Spleen (tissue), 11 donors: ENCODE measurements at regions not wholly inside any gene's neighbourhood (a gene's known extent, or its start where the extent isn't known, plus 50 kb on each side); places are given as distances from the start of the nearest gene placed in this dataset.

Experiments used
- DNase-seq: peaks from one replicate; pipeline ENCODE4 v3.0.0-alpha.2; 2020
- H3K27ac ChIP-seq, 8 donors: fragments of 200-600 bp; sonication (generic) in 7 of 8; 1 replicate in 4 of 8; 2 replicates in 4 of 8; pipeline versions ENCODE4 v1.5.0 to v1.8.0; 2016 to 2021; ENCODE audit warnings: inconsistent platforms in 4 of 8, mild to moderate bottlenecking in 4 of 8, moderate library complexity in 1 of 8
- H3K27me3 ChIP-seq, 7 donors: fragments of 200-600 bp; sonication (generic) in 6 of 7; replicated peaks in 1 of 7; 1 replicate in 4 of 7; 2 replicates in 3 of 7; pipeline versions ENCODE4 v1.5.0 to v1.8.0; 2016 to 2021; ENCODE audit warnings: inconsistent platforms in 3 of 7, mild to moderate bottlenecking in 1 of 7
- H3K36me3 ChIP-seq, 6 donors: fragments of 200-600 bp; sonication (generic) in 5 of 6; 1 replicate in 4 of 6; 2 replicates in 2 of 6; pipeline versions ENCODE4 v1.5.0 to v1.8.0; 2016 to 2021; ENCODE audit warnings: inconsistent platforms in 2 of 6
- H3K4me1 ChIP-seq, 6 donors: fragments of 200-600 bp; sonication (generic) in 5 of 6; 1 replicate in 3 of 6; 2 replicates in 3 of 6; pipeline versions ENCODE4 v1.5.0 to v1.8.0; 2016 to 2021; ENCODE audit warnings: inconsistent platforms in 3 of 6
- H3K4me3 ChIP-seq, 8 donors: fragments of 200-600 bp; sonication (generic) in 7 of 8; 1 replicate in 4 of 8; 2 replicates in 4 of 8; pipeline versions ENCODE4 v1.5.0 to v1.8.0; 2016 to 2021; ENCODE audit warnings: inconsistent platforms in 4 of 8, mild to moderate bottlenecking in 4 of 8, moderate library complexity in 2 of 8
- H3K9me3 ChIP-seq, 8 donors: fragments of 200-600 bp; sonication (generic) in 7 of 8; 1 replicate in 4 of 8; 2 replicates in 4 of 8; pipeline versions ENCODE4 v1.5.0 to v1.8.0; 2016 to 2021; ENCODE audit warnings: inconsistent platforms in 4 of 8
- POLR2A ChIP-seq, 3 donors: fragments of 450-650 bp; IDR thresholded peaks; one replicate each; pipeline ENCODE4 v1.5.1; 2017; ENCODE audit warnings: antibody characterized with exemption in 3 of 3, mild to moderate bottlenecking in 1 of 3
- POLR2AphosphoS5 ChIP-seq, 3 donors: sonication (generic); formaldehyde crosslinking; IDR thresholded peaks; one replicate each; pipeline ENCODE4 v1.5.1; 2017; ENCODE audit warnings: antibody characterized with exemption in 3 of 3
- WGBS, 5 donors: extraction: QIAGEN DNeasy Blood & Tissue Kit in 3 of 5; methylation state at CpG; one replicate each; pipeline versions ENCODE4 v1.1.5 to v1.1.7; 2013 to 2018; 5-methylcytosine and 5-hydroxymethylcytosine counted together
- intact Hi-C: fragments of 100-400 bp; cut with DNase I; formaldehyde crosslinking; loops from one replicate; pipeline ENCODE4 v1.15.0; 2023; ENCODE audit warnings: low total_unique reads
- TF ChIP-seq, protein P1 (sequence below), 11 experiments: fragments of 200-600 bp in 7 of 11; fragments of 450-650 bp in 4 of 11; sonication (generic) in 4 of 11; IDR thresholded peaks in 8 of 11; conservative IDR thresholded peaks in 3 of 11; 1 replicate in 7 of 11; 2 replicates in 4 of 11; pipeline versions ENCODE4 v1.4.0 to v1.8.0; 2016 to 2021; ENCODE audit warnings: antibody characterized with exemption in 11 of 11, inconsistent platforms in 4 of 11, mild to moderate bottlenecking in 1 of 11
- donor health status: healthy with polysubstance abuse.
- donor health status: DM: no; HTN: no; CAD: no; lungs with moderate emphysema.
- donor health status: DM: no; HTN: no; CAD: no.
- donor health status: Bipolar disorder and iron deficiency.
- donor health status: healthy.
- donor health status: DM: no; HTN: no; CAD: no.
- donor health status: DM: yes; HTN: yes; CAD: no.

DNA sequence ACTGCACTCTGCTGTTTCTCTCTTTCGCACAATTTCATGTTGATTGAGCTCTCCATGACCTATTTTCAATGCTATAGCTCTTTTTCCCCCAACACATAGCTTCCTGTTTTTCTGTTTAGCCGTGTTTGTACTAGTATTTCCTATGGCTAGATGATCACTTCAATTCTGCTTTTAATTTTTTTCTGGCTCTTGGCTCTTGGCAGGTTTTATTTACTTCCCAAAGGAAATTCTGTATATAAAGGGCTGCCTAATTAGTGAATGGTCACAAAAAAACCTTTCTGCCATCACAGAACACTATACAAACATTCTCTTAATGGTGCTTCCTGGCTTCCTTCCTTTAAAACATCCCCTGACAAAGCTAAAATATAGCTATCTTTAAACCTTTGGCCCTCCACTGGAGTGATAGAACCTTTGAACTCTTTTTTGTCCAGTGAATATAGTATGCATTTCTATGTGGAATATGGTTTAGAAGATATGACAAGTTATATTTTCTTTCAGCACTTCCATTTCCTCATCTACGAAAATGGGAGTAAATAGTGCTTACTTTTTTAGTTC lies 88.2 kb downstream of the RASSF9 start:
- Histone ChIP-seq H3K9me3 (no peaks in the 10 kb centered on the region), H3K4me1 (no peaks in the 10 kb centered on the region), H3K36me3 (no peaks in the 10 kb centered on the region), H3K27me3 (no peaks in the 10 kb centered on the region), H3K27ac (no peak overlapping the region), H3K4me3 (no peak overlapping the region)
- TF ChIP-seq POLR2A (IDR thresholded peaks at IDR 0.05), result no peak
- no peak for TF ChIP-seq POLR2AphosphoS5 (IDR thresholded peaks at IDR 0.05)
- TF ChIP-seq, protein P1, sequence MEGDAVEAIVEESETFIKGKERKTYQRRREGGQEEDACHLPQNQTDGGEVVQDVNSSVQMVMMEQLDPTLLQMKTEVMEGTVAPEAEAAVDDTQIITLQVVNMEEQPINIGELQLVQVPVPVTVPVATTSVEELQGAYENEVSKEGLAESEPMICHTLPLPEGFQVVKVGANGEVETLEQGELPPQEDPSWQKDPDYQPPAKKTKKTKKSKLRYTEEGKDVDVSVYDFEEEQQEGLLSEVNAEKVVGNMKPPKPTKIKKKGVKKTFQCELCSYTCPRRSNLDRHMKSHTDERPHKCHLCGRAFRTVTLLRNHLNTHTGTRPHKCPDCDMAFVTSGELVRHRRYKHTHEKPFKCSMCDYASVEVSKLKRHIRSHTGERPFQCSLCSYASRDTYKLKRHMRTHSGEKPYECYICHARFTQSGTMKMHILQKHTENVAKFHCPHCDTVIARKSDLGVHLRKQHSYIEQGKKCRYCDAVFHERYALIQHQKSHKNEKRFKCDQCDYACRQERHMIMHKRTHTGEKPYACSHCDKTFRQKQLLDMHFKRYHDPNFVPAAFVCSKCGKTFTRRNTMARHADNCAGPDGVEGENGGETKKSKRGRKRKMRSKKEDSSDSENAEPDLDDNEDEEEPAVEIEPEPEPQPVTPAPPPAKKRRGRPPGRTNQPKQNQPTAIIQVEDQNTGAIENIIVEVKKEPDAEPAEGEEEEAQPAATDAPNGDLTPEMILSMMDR (IDR thresholded peaks at IDR 0.05 in 8 of 11, conservative IDR thresholded peaks at IDR 0.05 in 3 of 11), result no peak
- WGBS, 5 donors, result 15 to 27% (median 16%) methylated on average over 3 of the region's 3 CpGs
- no peak for DNase-seq
- intact Hi-C loops, result no loop called here
